HepG2 (cell line): ENCODE measurements at regions not wholly inside any gene's neighbourhood (a gene's known extent, or its start where the extent isn't known, plus 50 kb on each side); places are given as distances from the start of the nearest gene placed in this dataset.

ENCODE experiments used
- FOXM1 ChIP-seq: sonication (generic); formaldehyde crosslinking; IDR thresholded peaks from 2 replicates; pipeline ENCODE4 v1.5.0; 2020; ENCODE audit warnings: missing genetic modification reagents
- HOXA3 ChIP-seq: sonication (generic); formaldehyde crosslinking; IDR thresholded peaks from 2 replicates; pipeline ENCODE4 v1.5.0; 2020; ENCODE audit warnings: missing genetic modification reagents
- PHB2 ChIP-seq: fragments of 450-650 bp; IDR thresholded peaks from 2 replicates; pipeline ENCODE4 v1.6.1; 2018; ENCODE audit not compliant: partially characterized antibody
- RBM39 ChIP-seq: fragments of 200-400 bp; formaldehyde crosslinking; IDR thresholded peaks from one replicate; pipeline ENCODE4 v1.6.1; 2018; ENCODE audit warnings: antibody characterized with exemption, mild to moderate bottlenecking, low read depth, low read length; ENCODE audit not compliant: poor library complexity, severe bottlenecking
- REL ChIP-seq: sonication (generic); formaldehyde crosslinking; conservative IDR thresholded peaks from 2 replicates; pipeline ENCODE4 v1.8.0; 2022; ENCODE audit warnings: mild to moderate bottlenecking, missing genetic modification reagents, moderate library complexity
- SP140L ChIP-seq: sonication (generic); formaldehyde crosslinking; IDR thresholded peaks from 2 replicates; pipeline ENCODE4 v1.4.0; 2020; ENCODE audit warnings: missing genetic modification reagents, borderline replicate concordance
- THRA ChIP-seq: sonication (generic); formaldehyde crosslinking; IDR thresholded peaks from 2 replicates; pipeline ENCODE4 v1.4.0; 2020; ENCODE audit warnings: missing genetic modification reagents, borderline replicate concordance
- U2AF2 ChIP-seq: fragments of 200-400 bp; formaldehyde crosslinking; IDR thresholded peaks from 2 replicates; pipeline ENCODE4 v1.6.1; 2017; ENCODE audit warnings: low read depth, mild to moderate bottlenecking, low read length
- ZNF264 ChIP-seq: sonication (generic); formaldehyde crosslinking; IDR thresholded peaks from 2 replicates; pipeline ENCODE4 v1.4.0; 2020; ENCODE audit warnings: missing genetic modification reagents
- ZNF430 ChIP-seq: sonication (generic); formaldehyde crosslinking; IDR thresholded peaks from 2 replicates; pipeline ENCODE4 v1.9.0; 2021; ENCODE audit warnings: mild to moderate bottlenecking, missing genetic modification reagents
- ZNF460 ChIP-seq: sonication (generic); formaldehyde crosslinking; IDR thresholded peaks from 2 replicates; pipeline ENCODE4 v1.5.1; 2020; ENCODE audit warnings: missing genetic modification reagents, mild to moderate bottlenecking, borderline replicate concordance
- ZNF569 ChIP-seq: sonication (generic); formaldehyde crosslinking; IDR thresholded peaks from 2 replicates; pipeline ENCODE4 v1.5.0; 2020; ENCODE audit warnings: mild to moderate bottlenecking, missing genetic modification reagents, moderate library complexity, borderline replicate concordance
- ZNF598 ChIP-seq: sonication (generic); formaldehyde crosslinking; IDR thresholded peaks from 2 replicates; pipeline ENCODE4 v1.5.1; 2020; ENCODE audit warnings: mild to moderate bottlenecking, missing genetic modification reagents, borderline replicate concordance
- ZNF670 ChIP-seq: sonication (generic); formaldehyde crosslinking; IDR thresholded peaks from 2 replicates; pipeline ENCODE4 v1.8.0; 2022; ENCODE audit warnings: mild to moderate bottlenecking, missing genetic modification reagents, borderline replicate concordance
- ZNF709 ChIP-seq: sonication (generic); formaldehyde crosslinking; IDR thresholded peaks from 2 replicates; pipeline ENCODE4 v1.5.0; 2020; ENCODE audit warnings: mild to moderate bottlenecking, missing genetic modification reagents
- ZNF800 ChIP-seq: sonication (generic); formaldehyde crosslinking; IDR thresholded peaks from 2 replicates; pipeline ENCODE4 v1.4.0; 2020; ENCODE audit warnings: missing genetic modification reagents
- TF ChIP-seq, protein P1 (sequence below): sonication (generic); formaldehyde crosslinking; IDR thresholded peaks from 2 replicates; pipeline ENCODE4 v1.4.0; 2020; ENCODE audit warnings: missing genetic modification reagents; ENCODE audit errors: not compliant biosample characterization
- TF ChIP-seq, protein P2 (sequence below): sonication (generic); formaldehyde crosslinking; IDR thresholded peaks from 2 replicates; pipeline ENCODE4 v1.9.0; 2021; ENCODE audit warnings: mild to moderate bottlenecking, missing genetic modification reagents

DNA sequence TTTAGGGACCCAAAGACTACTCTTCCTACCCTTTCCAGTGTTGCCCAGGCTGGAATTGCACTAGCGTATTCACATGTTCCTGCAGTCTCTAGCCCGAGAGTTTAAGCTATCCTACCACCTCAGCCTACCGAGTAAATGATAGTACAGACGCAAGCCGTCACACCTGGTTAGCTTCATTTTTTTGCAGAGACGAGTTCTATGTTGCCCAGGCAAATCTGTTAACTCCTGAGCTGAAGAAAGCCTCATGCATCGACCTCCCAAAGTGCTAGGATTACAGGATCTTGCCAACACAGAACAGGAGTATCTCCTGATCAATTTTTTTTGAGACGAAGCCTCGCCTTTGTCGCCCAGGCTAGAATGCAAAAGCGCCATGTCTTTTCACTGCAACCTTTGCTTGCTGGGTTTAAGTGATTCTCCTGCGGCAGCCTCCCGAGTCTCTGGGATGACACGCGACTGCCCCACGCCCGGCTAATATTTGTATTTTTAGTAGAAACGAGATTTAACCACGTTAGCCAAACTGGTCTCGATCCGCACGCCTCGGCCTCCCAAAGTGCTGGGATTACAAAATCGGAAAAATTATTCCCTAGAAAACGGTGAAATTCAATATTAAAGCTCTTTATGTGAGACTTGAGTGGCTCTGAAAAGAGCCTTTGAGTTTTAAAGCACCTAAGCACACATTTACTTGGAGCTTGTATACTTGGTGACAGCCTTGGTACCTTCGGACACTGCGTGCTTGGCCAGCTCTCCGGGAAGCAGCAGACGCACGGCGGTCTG, 128.5 kb downstream of the HFE start (continued):
- TF ChIP-seq THRA (no peak), SP140L (no peak), FOXM1 (0 out of 2 replicates have a peak, but pooled peaks have one; percentile 16), PHB2 (no peak), ZNF460 (no peak), ZNF800 (CRISPR knock-in tag) (no peak), ZNF598 (CRISPR knock-in tag) (peak; percentile 41; the same call in 1 of the 2 replicates), ZNF569 (CRISPR knock-in tag) (no peak), ZNF264 (CRISPR knock-in tag) (0 out of 2 replicates have a peak, but pooled peaks have one; percentile 19), ZNF430 (CRISPR knock-in tag) (0 out of 2 replicates have a peak, but pooled peaks have one; percentile 16), REL (no peak), RBM39 (peak; percentile 20), HOXA3 (0 out of 2 replicates have a peak, but pooled peaks have one; percentile 16), ZNF709 (CRISPR knock-in tag) (0 out of 2 replicates have a peak, but pooled peaks have one; percentile 41), U2AF2 (no peak), ZNF670 (CRISPR knock-in tag) (0 out of 2 replicates have a peak, but pooled peaks have one; percentile 66)
- TF ChIP-seq, protein P1, sequence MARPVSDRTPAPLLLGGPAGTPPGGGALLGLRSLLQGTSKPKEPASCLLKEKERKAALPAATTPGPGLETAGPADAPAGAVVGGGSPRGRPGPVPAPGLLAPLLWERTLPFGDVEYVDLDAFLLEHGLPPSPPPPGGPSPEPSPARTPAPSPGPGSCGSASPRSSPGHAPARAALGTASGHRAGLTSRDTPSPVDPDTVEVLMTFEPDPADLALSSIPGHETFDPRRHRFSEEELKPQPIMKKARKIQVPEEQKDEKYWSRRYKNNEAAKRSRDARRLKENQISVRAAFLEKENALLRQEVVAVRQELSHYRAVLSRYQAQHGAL: peak; percentile 23
- TF ChIP-seq, protein P2, sequence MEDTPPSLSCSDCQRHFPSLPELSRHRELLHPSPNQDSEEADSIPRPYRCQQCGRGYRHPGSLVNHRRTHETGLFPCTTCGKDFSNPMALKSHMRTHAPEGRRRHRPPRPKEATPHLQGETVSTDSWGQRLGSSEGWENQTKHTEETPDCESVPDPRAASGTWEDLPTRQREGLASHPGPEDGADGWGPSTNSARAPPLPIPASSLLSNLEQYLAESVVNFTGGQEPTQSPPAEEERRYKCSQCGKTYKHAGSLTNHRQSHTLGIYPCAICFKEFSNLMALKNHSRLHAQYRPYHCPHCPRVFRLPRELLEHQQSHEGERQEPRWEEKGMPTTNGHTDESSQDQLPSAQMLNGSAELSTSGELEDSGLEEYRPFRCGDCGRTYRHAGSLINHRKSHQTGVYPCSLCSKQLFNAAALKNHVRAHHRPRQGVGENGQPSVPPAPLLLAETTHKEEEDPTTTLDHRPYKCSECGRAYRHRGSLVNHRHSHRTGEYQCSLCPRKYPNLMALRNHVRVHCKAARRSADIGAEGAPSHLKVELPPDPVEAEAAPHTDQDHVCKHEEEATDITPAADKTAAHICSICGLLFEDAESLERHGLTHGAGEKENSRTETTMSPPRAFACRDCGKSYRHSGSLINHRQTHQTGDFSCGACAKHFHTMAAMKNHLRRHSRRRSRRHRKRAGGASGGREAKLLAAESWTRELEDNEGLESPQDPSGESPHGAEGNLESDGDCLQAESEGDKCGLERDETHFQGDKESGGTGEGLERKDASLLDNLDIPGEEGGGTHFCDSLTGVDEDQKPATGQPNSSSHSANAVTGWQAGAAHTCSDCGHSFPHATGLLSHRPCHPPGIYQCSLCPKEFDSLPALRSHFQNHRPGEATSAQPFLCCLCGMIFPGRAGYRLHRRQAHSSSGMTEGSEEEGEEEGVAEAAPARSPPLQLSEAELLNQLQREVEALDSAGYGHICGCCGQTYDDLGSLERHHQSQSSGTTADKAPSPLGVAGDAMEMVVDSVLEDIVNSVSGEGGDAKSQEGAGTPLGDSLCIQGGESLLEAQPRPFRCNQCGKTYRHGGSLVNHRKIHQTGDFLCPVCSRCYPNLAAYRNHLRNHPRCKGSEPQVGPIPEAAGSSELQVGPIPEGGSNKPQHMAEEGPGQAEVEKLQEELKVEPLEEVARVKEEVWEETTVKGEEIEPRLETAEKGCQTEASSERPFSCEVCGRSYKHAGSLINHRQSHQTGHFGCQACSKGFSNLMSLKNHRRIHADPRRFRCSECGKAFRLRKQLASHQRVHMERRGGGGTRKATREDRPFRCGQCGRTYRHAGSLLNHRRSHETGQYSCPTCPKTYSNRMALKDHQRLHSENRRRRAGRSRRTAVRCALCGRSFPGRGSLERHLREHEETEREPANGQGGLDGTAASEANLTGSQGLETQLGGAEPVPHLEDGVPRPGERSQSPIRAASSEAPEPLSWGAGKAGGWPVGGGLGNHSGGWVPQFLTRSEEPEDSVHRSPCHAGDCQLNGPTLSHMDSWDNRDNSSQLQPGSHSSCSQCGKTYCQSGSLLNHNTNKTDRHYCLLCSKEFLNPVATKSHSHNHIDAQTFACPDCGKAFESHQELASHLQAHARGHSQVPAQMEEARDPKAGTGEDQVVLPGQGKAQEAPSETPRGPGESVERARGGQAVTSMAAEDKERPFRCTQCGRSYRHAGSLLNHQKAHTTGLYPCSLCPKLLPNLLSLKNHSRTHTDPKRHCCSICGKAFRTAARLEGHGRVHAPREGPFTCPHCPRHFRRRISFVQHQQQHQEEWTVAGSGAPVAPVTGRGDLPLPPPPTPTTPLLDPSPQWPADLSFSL (CRISPR knock-in tag): 0 out of 2 replicates have a peak, but pooled peaks have one; percentile 2
